Heart right ventricle (tissue), 16 donors: ENCODE measurements at regions not wholly inside any gene's neighbourhood (a gene's known extent, or its start where the extent isn't known, plus 50 kb on each side); places are given as distances from the start of the nearest gene placed in this dataset.

ENCODE experiments used
- ATAC-seq, 8 donors: fragments of 200-7000 bp; cut with Tn5 transposase; one replicate each; pipeline ENCODE4 v1.9.1; 2020; ENCODE audit warnings: mild to moderate bottlenecking in 8 of 8, moderate library complexity in 8 of 8, moderate number of reproducible peaks in 1 of 8
- DNase-seq, 2 donors: peaks; one replicate each; pipeline ENCODE4 v3.0.0-alpha.2; 2020
- H3K27ac ChIP-seq, 10 donors: fragments of 200-600 bp; sonication (generic) in 2 of 10; one replicate each; pipeline versions ENCODE4 v1.5.0 to v1.8.0; 2020 to 2022; ENCODE audit warnings: mild to moderate bottlenecking in 3 of 10
- H3K27me3 ChIP-seq, 7 donors: fragments of 200-600 bp; one replicate each; pipeline ENCODE4 v1.8.0; 2021 to 2022; ENCODE audit warnings: mild to moderate bottlenecking in 2 of 7
- H3K36me3 ChIP-seq, 9 donors: fragments of 200-600 bp; sonication (generic) in 1 of 9; one replicate each; pipeline versions ENCODE4 v1.5.0 to v1.8.0; 2020 to 2022; ENCODE audit warnings: mild to moderate bottlenecking in 2 of 9
- H3K4me1 ChIP-seq, 9 donors: fragments of 200-600 bp; sonication (generic) in 1 of 9; one replicate each; pipeline versions ENCODE4 v1.5.0 to v1.8.0; 2020 to 2022; ENCODE audit warnings: mild to moderate bottlenecking in 4 of 9
- H3K4me3 ChIP-seq, 10 donors: fragments of 200-600 bp; sonication (generic) in 2 of 10; one replicate each; pipeline versions ENCODE4 v1.5.0 to v1.8.0; 2020 to 2022; ENCODE audit warnings: mild to moderate bottlenecking in 7 of 10, moderate library complexity in 2 of 10
- H3K9me3 ChIP-seq, 11 donors: fragments of 200-600 bp in 10 of 11; sonication (generic) in 2 of 11; one replicate each; pipeline versions ENCODE4 v1.5.0 to v1.8.0; 2013 to 2022; ENCODE audit warnings: mild to moderate bottlenecking in 2 of 11, control low read depth in 1 of 11, moderate library complexity in 1 of 11
- CTCF ChIP-seq, 9 donors: fragments of 200-600 bp; sonication (generic) in 2 of 9; IDR thresholded peaks; one replicate each; pipeline versions ENCODE4 v1.5.0 to v1.8.0; 2021 to 2022; ENCODE audit warnings: antibody characterized with exemption in 9 of 9, mild to moderate bottlenecking in 5 of 9, moderate library complexity in 1 of 9
- WGBS, 2 donors: extraction: QIAGEN DNeasy Blood & Tissue Kit; methylation state at CpG; one replicate each; pipeline ENCODE4 v1.1.7; 2013; ENCODE audit warnings: inconsistent platforms in 1 of 2; 5-methylcytosine and 5-hydroxymethylcytosine counted together
- intact Hi-C, 10 donors: fragments of 100-400 bp; cut with DNase I; formaldehyde crosslinking; loops; one replicate each; pipeline versions ENCODE4 v1.11.1 to v1.14.2; 2022
- donor health status: Arrhythmogenic right ventricular cardiomyopathy.
- donor health status: ischemic (EF 13 %, LVEDD 7.1; RV severe dilation, severe dysfunction).
- donor health status: healthy with polysubstance abuse.
- donor health status: DM: no; HTN: yes; CAD: no.
- donor health status: DM: no; HTN: no; CAD: no.
- donor health status: ischemic (EF 25% LVEDD 6.9; RV normal size, moderate dysfunction).
- donor health status: ischemic (EF 25% LVEDD 5.7; RV mildly dilated, moderate dysfunction).
- donor health status: healthy.
- donor health status: DM: yes; HTN: yes; CAD: no.
- donor health status: Ischemic cardiomyopathy.
- donor health status: ischemic (EF 35%, LVEDD 5.7; RV mildly dilated, moderate dysfunction).
- donor health status: nonischemic (EF 11% LVEDD 7.7; RV severe dilation, severe dysfunction).
- donor health status: DM: yes; HTN: yes; CAD: no.
- donor health status: PGD.
- donor health status: ischemic (EF 29% LVEDD 5.4; RV normal size, mild dysfunction).
- donor health status: nonischemic (EF 23%, LVEDD 6.1; RV moderate dilation, normal function).

GRCh38 chr7:19062216-19062615 lies 55.2 kb downstream of the TWIST1 start:
- no peaks in the 10 kb centered on the region for H3K4me1 ChIP-seq
- H3K27me3 ChIP-seq, result no peaks in the 10 kb centered on the region
- intact Hi-C loops, result no loop called here
- WGBS, 2 donors, result 58 to 60% methylated on average over 1 of the region's 1 CpG
- no peaks in the 10 kb centered on the region for H3K36me3 ChIP-seq
- H3K9me3 ChIP-seq, result no peaks in the 10 kb centered on the region
- no peak overlapping the region for H3K27ac ChIP-seq
- no peak for TF ChIP-seq CTCF (IDR thresholded peaks at IDR 0.05)
- DNase-seq, result no peak
- H3K4me3 ChIP-seq, result no peak overlapping the region
- no peak for ATAC-seq

GRCh38 chr7:19061331-19061730 lies 56.1 kb downstream of the TWIST1 start:
- ATAC-seq (no peak), DNase-seq (no peak)
- TF ChIP-seq CTCF (IDR thresholded peaks at IDR 0.05), result no peak
- intact Hi-C loops, result no loop called here
- Histone ChIP-seq H3K36me3 (no peaks in the 10 kb centered on the region), H3K27me3 (no peaks in the 10 kb centered on the region), H3K4me1 (no peaks in the 10 kb centered on the region), H3K4me3 (no peak overlapping the region), H3K9me3 (no peaks in the 10 kb centered on the region), H3K27ac (no peak overlapping the region)

GRCh38 chr7:19060761-19061259 lies 56.6 kb downstream of the TWIST1 start:
- H3K4me3 ChIP-seq, result no peak overlapping the region
- WGBS, 2 donors, result 88% methylated on average over 4 of the region's 4 CpGs
- H3K27ac ChIP-seq, result no peak overlapping the region
- no peaks in the 10 kb centered on the region for H3K27me3 ChIP-seq
- no peaks in the 10 kb centered on the region for H3K4me1 ChIP-seq
- DNase-seq (no peak), ATAC-seq (no peak)
- intact Hi-C loops, result no loop called here
- no peaks in the 10 kb centered on the region for H3K36me3 ChIP-seq
- no peaks in the 10 kb centered on the region for H3K9me3 ChIP-seq
- TF ChIP-seq CTCF (IDR thresholded peaks at IDR 0.05), result no peak

- H3K4me1 ChIP-seq, result no peaks in the 10 kb centered on the region
- H3K27me3 ChIP-seq, result no peaks in the 10 kb centered on the region
- DNase-seq (no peak), ATAC-seq (no peak)
- H3K27ac ChIP-seq, result no peak overlapping the region
- peaks cover 0 to 21% (median 3%) of the 10 kb centered on the region in 11 donors for H3K9me3 ChIP-seq
- TF ChIP-seq CTCF (IDR thresholded peaks at IDR 0.05), result no peak
- intact Hi-C loops, result loop anchor here in 4 of 10 donors (10.0 kb wide), 3 partner anchors 112 to 702 kb away; no protein-coding TSS in a partner anchor
- no peaks in the 10 kb centered on the region for H3K36me3 ChIP-seq
- H3K4me3 ChIP-seq, result no peak overlapping the region
Measured at GRCh38 chr7:19056305-19056704, 61.1 kb downstream of the TWIST1 start.
